ENCODE measurements at regions not wholly inside any gene's neighbourhood (a gene's known extent, or its start where the extent isn't known, plus 50 kb on each side); places are given as distances from the start of the nearest gene placed in this dataset.

DNA sequence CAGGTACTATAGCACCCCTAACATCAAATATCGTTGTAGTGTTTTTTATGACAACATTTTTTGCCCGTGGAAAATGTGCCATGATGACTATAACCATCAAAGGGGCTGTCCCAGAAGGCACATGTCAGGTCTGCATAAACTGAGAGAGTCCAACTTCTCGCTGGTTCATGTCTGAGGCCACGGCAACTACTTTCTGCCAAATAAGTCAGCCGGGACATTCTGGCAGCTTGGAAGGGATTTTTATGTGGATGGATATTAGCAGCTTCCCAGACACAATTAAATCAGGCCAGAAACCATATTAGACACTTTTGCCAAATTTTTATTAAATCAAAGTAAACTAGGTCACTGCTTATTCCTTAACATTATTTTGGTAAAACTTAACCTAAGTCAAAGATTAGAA is 477.4 kb upstream of the FZD8 start:
- TF ChIP-seq CTCF (IDR thresholded peaks at IDR 0.05), result no peak
- TF ChIP-seq POLR2A (IDR thresholded peaks at IDR 0.05), result no peak
